ENCODE measurements at regions not wholly inside any gene's neighbourhood (a gene's known extent, or its start where the extent isn't known, plus 50 kb on each side); places are given as distances from the start of the nearest gene placed in this dataset.

DNA sequence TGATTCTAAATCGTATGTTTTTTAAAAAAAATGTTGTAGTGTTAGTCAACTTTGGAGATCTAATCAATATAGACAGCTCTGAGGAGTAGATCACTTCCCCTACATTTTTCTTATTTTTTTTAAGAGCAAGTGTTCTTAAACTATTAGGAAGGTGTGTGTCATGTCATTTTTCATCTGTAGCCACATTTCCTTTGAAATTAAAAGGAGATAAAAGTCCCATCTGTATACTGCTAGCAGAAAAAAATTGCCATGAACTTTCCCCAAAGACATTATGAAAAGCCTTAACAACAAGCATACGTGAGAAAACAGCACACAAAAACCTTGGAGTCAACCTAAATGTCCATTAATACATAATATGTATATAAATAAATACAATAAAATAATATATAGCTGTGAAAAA, 286.6 kb downstream of the ETS1 start:
- in situ Hi-C loops (cut with MboI; ENCODE audit: low pct_unique_long_range_greater_than_20kb in 2 of 9, low sequenced_read_pairs in 9 of 9, unreplicated experiment in 9 of 9) = no loop called here
- 36 to 96% (median 70%) methylated on average over 1 to 2 of the region's 2 CpGs; no CpG with 5 or more reads in 1 of the 10 experiments for WGBS, 10 experiments

DNA sequence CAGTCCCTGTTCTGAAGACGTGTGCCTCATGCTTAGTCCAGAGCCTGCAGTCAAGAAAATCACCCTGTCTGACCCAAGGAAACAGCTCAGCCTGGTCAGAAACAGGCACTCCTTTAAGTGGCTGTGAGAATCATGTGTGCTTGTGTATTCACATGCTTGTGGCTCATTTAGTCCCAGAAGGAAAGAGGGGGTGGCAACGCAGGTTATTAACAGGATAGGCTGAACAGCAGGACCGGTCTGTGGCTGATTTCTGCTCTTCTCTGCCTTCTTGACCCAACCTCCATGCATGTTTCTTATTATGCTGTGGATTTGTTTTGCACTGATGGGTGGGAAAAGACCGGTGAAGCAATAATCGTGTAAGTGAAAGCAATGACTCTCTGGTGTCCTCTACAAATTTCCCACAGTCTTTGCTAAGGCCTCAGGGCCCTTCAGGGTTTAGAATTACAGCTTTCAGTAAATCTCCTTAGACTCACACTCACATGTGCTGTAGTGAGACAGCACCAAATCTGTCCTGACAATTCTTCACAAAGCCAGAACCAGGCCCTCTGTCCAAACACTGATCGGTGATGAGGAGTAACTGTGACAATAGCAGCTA, 288.1 kb downstream of the ETS1 start:
- H3K4me3 ChIP-seq = no peak overlapping the region
- H3K4me1 ChIP-seq (replicated peaks in 1 of 2) = peaks cover 20 to 26% of the 10 kb centered on the region in 2 donors
- ATAC-seq (replicated peaks in 6 of 8) = peak; percentile 73 to 96 (median 94)
- 5 to 100% (median 60%) methylated on average over 1 to 5 of the region's 6 CpGs; no CpG with 5 or more reads in 1 of the 10 experiments for WGBS, 10 experiments
- in situ Hi-C loops (cut with MboI; ENCODE audit: low pct_unique_long_range_greater_than_20kb in 2 of 9, low sequenced_read_pairs in 9 of 9, unreplicated experiment in 9 of 9) = loop anchor here in 6 of 9 experiments (10.0 to 25.0 kb wide), 6 partner anchors 112 to 538 kb away; no protein-coding TSS in a partner anchor
- H3K27ac ChIP-seq = no peak overlapping the region

More for the DNA sequence above, 286.6 kb downstream of the ETS1 start:
- no peak overlapping the region for H3K27ac ChIP-seq
- ATAC-seq (replicated peaks in 6 of 8) = no peak
- H3K4me1 ChIP-seq (replicated peaks in 1 of 2) = peaks cover 16 to 21% of the 10 kb centered on the region in 2 donors
- H3K4me3 ChIP-seq = no peak overlapping the region

DNA sequence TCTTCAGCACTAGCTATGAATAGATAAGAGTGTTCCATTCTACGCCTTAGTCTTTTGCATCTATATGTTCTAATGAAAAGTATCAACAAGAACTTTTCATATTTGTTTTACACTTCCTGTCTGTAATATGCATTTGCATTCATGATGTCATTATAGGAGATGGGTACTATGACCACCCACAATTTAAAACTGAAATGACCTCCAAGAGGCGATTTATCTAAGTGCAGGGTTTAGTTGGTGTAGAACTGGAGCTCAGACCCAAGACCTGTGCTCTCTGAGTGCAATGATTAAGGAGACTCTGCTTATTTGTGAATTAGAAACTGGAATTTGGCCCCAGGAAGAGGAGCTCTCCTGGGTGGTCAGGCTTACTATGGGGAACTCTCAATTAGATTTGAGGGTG, 289.1 kb downstream of the ETS1 start:
- in situ Hi-C loops (cut with MboI; ENCODE audit: low pct_unique_long_range_greater_than_20kb in 2 of 9, low sequenced_read_pairs in 9 of 9, unreplicated experiment in 9 of 9) = loop anchor here in 6 of 9 experiments (10.0 to 25.0 kb wide), 6 partner anchors 111 to 539 kb away; no protein-coding TSS in a partner anchor
- 75 to 100% (median 93%) methylated on average over 1 to 2 of the region's 2 CpGs; no CpG with 5 or more reads in 1 of the 10 experiments for WGBS, 10 experiments

DNA sequence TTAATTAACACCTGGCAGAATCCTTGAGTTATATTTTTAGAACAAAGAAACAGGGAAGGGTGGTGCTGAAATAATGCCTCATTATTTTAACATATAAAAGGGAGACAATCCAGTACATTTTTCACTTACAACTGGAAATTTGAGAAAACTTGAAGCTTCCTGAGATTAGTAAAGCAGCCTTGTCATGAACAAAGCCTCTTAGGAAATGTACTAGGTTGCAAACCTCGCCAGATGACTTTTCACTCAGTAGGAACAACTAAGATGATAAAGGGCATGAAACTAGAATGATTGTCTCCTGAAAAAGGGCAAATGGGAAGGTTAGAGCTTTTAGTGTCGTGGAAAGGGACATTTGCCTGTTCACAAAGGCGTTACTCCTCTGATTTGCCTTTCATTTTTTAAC, 289.6 kb downstream of the ETS1 start:
- WGBS, 10 experiments = 72 to 100% (median 80%) methylated on average over 1 to 3 of the region's 3 CpGs
- ATAC-seq (replicated peaks in 6 of 8) = no peak
- peaks cover 28 to 31% of the 10 kb centered on the region in 2 donors for H3K4me1 ChIP-seq (replicated peaks in 1 of 2)
- in situ Hi-C loops (cut with MboI; ENCODE audit: low pct_unique_long_range_greater_than_20kb in 2 of 9, low sequenced_read_pairs in 9 of 9, unreplicated experiment in 9 of 9) = loop anchor here in 6 of 9 experiments (10.0 to 25.0 kb wide), 6 partner anchors 111 to 539 kb away; no protein-coding TSS in a partner anchor
- H3K27ac ChIP-seq = no peak overlapping the region
- H3K4me3 ChIP-seq = no peak overlapping the region

More for the DNA sequence above, 289.1 kb downstream of the ETS1 start:
- no peak overlapping the region for H3K27ac ChIP-seq
- no peak for ATAC-seq (replicated peaks in 6 of 8)
- no peak overlapping the region for H3K4me3 ChIP-seq
- H3K4me1 ChIP-seq (replicated peaks in 1 of 2) = peaks cover 28 to 31% of the 10 kb centered on the region in 2 donors

DNA sequence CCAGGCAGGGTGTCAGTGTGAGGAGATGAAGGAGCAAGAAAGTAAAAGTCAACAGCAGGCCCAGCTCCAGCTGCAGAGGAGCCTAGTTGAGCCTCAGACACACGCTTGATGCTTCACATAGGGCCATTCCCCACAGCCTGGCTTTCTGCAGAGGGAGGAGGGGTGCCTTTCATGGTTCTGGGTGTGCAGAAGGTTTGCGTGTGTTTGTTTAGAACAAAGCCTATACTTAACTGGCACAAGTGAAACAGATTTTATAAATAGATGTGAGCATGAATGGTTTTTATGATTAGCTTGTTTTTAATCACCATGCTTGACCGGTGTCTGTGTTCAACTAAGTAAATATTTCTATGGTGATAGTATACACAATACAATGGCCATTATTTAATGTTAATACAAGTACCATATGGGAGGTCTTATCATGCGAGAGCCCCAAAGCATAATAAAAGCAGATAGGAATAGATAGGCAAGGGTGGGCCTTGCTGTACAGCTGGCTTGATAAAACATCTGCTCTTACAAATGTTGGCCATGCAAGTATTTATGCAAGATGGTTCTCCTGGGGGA, 290.2 kb downstream of the ETS1 start:
- Histone ChIP-seq H3K4me3 (no peak overlapping the region), H3K4me1 (replicated peaks in 1 of 2) (peaks cover 28 to 31% of the 10 kb centered on the region in 2 donors), H3K27ac (no peak overlapping the region)
- 50 to 100% (median 73%) methylated on average over 1 to 4 of the region's 4 CpGs; no CpG with 5 or more reads in 2 of the 10 experiments for WGBS, 10 experiments
- peak in 1 of 8 experiments; percentile 41 for ATAC-seq (replicated peaks in 6 of 8)
- in situ Hi-C loops (cut with MboI; ENCODE audit: low pct_unique_long_range_greater_than_20kb in 2 of 9, low sequenced_read_pairs in 9 of 9, unreplicated experiment in 9 of 9) = loop anchor here in 6 of 9 experiments (10.0 to 25.0 kb wide), 6 partner anchors 110 to 540 kb away; no protein-coding TSS in a partner anchor

DNA sequence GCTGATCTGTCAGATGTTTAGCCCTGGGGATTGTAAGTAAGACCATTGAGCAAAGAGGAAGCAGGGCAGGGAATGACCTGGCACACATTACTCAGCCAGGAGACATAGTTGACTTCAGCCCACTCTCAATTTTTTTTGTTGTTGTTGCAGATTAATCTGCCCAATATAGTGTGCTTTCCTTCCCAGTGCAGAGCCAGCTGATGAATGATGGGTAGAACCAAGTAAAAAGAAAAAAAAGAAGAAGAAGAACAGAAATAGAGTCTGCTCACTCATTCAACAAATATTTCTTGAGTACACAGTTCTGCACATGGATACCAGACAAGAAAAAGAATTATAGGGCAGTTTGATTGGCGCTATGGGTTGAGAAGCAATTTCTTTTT, 292.7 kb downstream of the ETS1 start:
- Histone ChIP-seq H3K4me1 (replicated peaks in 1 of 2) (peaks cover 30% of the 10 kb centered on the region in 2 donors), H3K4me3 (no peak overlapping the region), H3K27ac (no peak overlapping the region)
- in situ Hi-C loops (cut with MboI; ENCODE audit: low pct_unique_long_range_greater_than_20kb in 2 of 9, low sequenced_read_pairs in 9 of 9, unreplicated experiment in 9 of 9) = loop anchor here in 6 of 9 experiments (10.0 to 25.0 kb wide), 6 partner anchors 107 to 543 kb away; no protein-coding TSS in a partner anchor
- ATAC-seq (replicated peaks in 6 of 8) = peak in 2 of 8 experiments; percentile 6 to 21
- WGBS, 10 experiments = 67 to 100% (median 89%) methylated on average over 1 of the region's 1 CpG; no CpG with 5 or more reads in 1 of the 10 experiments

DNA sequence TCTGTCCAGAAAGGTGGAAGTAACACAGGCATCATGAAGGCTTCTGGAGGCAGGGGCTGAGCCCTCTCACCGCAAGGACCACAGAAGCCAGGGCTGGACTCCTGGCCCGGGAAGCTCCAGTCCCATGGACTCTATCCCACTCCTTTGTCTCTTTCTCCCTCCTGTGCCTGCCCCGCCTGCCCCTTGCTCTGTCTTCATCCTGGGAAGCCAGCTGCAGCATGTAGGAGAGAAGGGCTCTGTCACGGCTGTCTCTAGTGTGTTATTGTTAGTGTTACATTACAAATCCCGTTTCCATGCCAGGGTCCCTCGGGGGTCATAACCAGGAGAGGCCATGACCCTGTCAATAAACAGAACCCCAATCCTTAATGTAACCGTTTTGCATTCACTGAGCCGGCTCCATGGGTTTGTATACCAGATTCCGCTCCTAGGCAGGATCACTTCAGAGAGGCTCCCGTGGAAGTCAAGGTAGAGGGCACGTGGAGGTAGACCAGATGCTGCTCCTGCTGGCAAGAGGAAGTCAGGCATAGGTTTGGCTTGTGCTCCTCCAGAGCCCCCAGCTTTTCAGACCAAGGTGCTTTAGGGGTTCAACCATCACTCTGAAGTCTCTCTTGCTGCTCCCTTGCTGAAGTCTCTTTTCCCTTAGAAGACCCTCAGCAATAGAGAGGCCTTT, 293.2 kb downstream of the ETS1 start:
- ATAC-seq (replicated peaks in 6 of 8) = peak in 2 of 8 experiments; percentile 16 to 20
- H3K4me1 ChIP-seq (replicated peaks in 1 of 2) = peaks cover 25% of the 10 kb centered on the region in 2 donors
- WGBS, 10 experiments = 67 to 100% (median 80%) methylated on average over 2 to 4 of the region's 11 CpGs; no CpG with 5 or more reads in 5 of the 10 experiments
- in situ Hi-C loops (cut with MboI; ENCODE audit: low pct_unique_long_range_greater_than_20kb in 2 of 9, low sequenced_read_pairs in 9 of 9, unreplicated experiment in 9 of 9) = loop anchor here in 6 of 9 experiments (10.0 to 25.0 kb wide), 6 partner anchors 107 to 543 kb away; no protein-coding TSS in a partner anchor
- no peak overlapping the region for H3K4me3 ChIP-seq
- no peak overlapping the region for H3K27ac ChIP-seq

DNA sequence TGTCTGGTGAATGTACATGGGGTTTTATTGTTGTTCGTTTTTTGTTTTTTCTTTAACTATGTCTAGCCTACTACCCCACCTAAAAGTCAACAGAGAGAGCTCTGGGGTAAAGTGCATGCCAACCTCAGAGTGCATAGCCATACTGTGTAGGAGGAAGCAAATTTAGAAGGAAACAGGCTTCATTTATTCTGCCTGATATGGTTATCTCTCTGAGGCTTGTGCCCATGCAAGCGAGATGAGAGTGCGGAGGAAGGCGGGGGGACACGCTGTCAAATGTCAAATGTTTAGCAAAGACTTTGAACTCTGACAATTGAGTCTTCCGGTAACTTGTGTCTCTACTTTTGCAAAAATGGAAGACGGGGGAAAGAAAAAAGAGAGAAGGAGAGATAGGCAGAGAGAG, 295.5 kb downstream of the ETS1 start:
- H3K4me3 ChIP-seq = no peak overlapping the region
- no peak for ATAC-seq (replicated peaks in 6 of 8)
- H3K27ac ChIP-seq = no peak overlapping the region
- H3K4me1 ChIP-seq (replicated peaks in 1 of 2) = peaks cover 11 to 14% of the 10 kb centered on the region in 2 donors
- WGBS, 10 experiments = 80 to 100% (median 91%) methylated on average over 2 to 7 of the region's 7 CpGs
- in situ Hi-C loops (cut with MboI; ENCODE audit: low pct_unique_long_range_greater_than_20kb in 2 of 9, low sequenced_read_pairs in 9 of 9, unreplicated experiment in 9 of 9) = loop anchor here in 6 of 9 experiments (10.0 to 25.0 kb wide), 6 partner anchors 105 to 545 kb away; no protein-coding TSS in a partner anchor

DNA sequence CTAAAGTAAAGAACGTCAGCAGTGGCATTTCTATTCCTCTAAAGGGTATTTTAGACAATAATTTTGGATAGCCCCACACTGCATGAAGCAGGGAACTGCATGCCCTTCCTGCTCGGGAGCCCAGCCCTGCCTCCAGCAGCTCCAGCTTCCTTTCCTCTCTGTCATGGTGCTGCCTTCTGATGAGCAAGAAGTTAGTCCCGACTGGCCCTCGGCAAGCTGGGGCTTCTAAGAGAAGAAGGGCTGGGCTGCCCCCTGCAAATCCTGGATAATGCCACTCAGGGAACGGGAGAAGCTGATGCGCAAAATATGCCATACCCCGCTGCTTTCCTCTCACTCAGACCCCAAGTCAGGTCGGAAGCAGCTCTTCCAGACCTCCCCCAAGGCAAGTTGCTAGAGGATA, 296.4 kb downstream of the ETS1 start:
- Histone ChIP-seq H3K4me3 (no peak overlapping the region), H3K27ac (no peak overlapping the region), H3K4me1 (replicated peaks in 1 of 2) (peaks cover 11 to 14% of the 10 kb centered on the region in 2 donors)
- whole genome bisulfite sequencing, 10 experiments = 58 to 100% (median 71%) methylated on average over 1 to 6 of the region's 8 CpGs; no CpG with 5 or more reads in 5 of the 10 experiments
- in situ Hi-C loops (cut with MboI; ENCODE audit: low pct_unique_long_range_greater_than_20kb in 2 of 9, low sequenced_read_pairs in 9 of 9, unreplicated experiment in 9 of 9) = loop anchor here in 6 of 9 experiments (10.0 to 25.0 kb wide), 6 partner anchors 104 to 546 kb away; no protein-coding TSS in a partner anchor
- ATAC-seq (replicated peaks in 6 of 8) = no peak

DNA sequence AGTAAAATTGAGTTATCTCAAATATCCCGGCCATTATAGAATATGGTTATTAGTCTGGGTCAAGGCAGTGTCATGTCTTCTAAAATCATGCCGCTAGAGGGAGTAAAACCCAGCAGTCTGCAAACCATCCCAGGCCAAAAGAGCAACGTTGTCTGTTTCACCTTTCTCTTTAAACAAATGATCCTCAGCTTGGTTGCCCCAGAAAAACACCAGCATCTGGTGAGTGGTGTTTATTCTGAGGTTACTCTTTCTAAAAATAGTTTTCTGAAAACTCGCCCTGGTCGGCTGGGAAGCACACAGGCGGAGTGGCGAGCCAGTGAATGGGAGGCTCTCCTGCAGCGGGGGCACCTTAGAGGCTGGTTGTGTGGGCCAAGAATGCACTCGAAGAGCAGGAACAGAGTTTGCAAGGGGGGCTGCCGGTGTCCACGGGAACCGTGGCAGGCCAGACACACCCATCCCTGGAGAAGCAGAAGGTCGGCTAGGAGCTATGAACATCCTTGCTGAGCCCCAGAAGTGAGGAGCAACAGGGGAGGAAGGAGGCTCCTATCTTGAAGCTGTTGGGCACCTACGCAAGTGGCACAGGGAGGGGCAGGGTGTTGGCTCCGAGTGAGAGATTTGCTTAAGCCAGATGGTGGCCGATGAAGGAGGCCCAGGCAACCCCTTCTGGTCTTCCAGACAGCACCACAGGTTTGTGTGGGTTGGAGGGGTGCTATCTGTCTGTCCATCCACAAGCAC, 297.1 kb downstream of the ETS1 start:
- WGBS, 10 experiments = 0 to 50% (median 18%) methylated on average over 2 to 13 of the region's 16 CpGs; no CpG with 5 or more reads in 2 of the 10 experiments
- peak; percentile 80 to 96 (median 87) for ATAC-seq (replicated peaks in 6 of 8)
- Histone ChIP-seq H3K4me3 (no peak overlapping the region), H3K4me1 (replicated peaks in 1 of 2) (peaks cover 11 to 14% of the 10 kb centered on the region in 2 donors), H3K27ac (no peak overlapping the region)
- in situ Hi-C loops (cut with MboI; ENCODE audit: low pct_unique_long_range_greater_than_20kb in 2 of 9, low sequenced_read_pairs in 9 of 9, unreplicated experiment in 9 of 9) = loop anchor here in 6 of 9 experiments (10.0 to 25.0 kb wide), 6 partner anchors 103 to 547 kb away; no protein-coding TSS in a partner anchor

DNA sequence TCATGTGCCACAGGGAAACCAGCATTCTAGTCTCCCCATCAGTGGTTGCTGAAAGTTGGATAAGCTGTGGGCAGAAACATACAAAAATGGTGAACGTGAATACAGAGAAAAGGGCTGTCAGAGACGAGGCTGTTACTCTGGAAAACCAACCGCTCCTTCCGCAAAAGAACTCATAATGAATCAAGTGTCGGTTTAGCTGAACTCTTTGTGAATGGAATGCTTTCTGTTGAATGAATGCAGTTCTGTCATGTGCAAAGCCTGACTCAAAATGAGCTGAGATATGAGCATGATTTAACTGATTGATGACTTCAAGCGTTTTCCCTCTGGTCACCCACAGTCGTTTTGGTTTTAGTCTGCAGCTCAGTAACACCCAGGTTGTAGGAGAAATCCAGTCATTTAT, 298.3 kb downstream of the ETS1 start:
- no peak for ATAC-seq (replicated peaks in 6 of 8)
- H3K4me3 ChIP-seq = no peak overlapping the region
- H3K27ac ChIP-seq = no peak overlapping the region
- WGBS, 10 experiments = 27 to 75% (median 64%) methylated on average over 2 to 7 of the region's 7 CpGs
- in situ Hi-C loops (cut with MboI; ENCODE audit: low pct_unique_long_range_greater_than_20kb in 2 of 9, low sequenced_read_pairs in 9 of 9, unreplicated experiment in 9 of 9) = loop anchor here in 6 of 9 experiments (25.0 kb wide), 5 partner anchors 102 to 548 kb away; no protein-coding TSS in a partner anchor
- H3K4me1 ChIP-seq (replicated peaks in 1 of 2) = peaks cover 3 to 9% of the 10 kb centered on the region in 2 donors

DNA sequence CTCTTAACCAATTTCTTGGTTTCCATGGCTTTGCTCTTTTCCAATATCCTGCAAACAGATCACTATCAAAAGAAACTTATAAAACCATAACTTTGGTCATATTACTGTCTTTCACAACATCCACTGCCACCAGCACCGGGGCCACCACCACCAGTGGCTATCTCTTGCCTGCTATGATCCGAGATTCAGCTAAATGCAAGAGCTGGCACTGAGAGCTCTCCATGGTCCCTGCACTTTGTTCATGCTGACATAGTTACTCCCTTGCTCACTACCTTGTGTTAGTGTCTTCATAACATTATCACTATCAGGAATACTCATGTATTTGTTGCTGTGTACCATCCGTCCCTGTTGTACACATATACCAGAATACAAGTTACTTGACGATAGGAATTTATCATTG, 299.0 kb downstream of the ETS1 start:
- no peak overlapping the region for H3K4me3 ChIP-seq
- no peak overlapping the region for H3K27ac ChIP-seq
- in situ Hi-C loops (cut with MboI; ENCODE audit: low pct_unique_long_range_greater_than_20kb in 2 of 9, low sequenced_read_pairs in 9 of 9, unreplicated experiment in 9 of 9) = loop anchor here in 6 of 9 experiments (25.0 kb wide), 5 partner anchors 101 to 549 kb away; no protein-coding TSS in a partner anchor
- 43 to 100% (median 82%) methylated on average over 1 to 4 of the region's 4 CpGs; no CpG with 5 or more reads in 2 of the 10 experiments for WGBS, 10 experiments
- H3K4me1 ChIP-seq (replicated peaks in 1 of 2) = peaks cover 0 to 3% of the 10 kb centered on the region in 2 donors
- no peak for ATAC-seq (replicated peaks in 6 of 8)
